ENCODE measurements at regions not wholly inside any gene's neighbourhood (a gene's known extent, or its start where the extent isn't known, plus 50 kb on each side); places are given as distances from the start of the nearest gene placed in this dataset.

- no peak for DNase-seq (ENCODE audit: low read depth)
Observed at GRCh38 chr4:100130964-100131363, 59.3 kb downstream of the DDIT4L start.

- no peak for DNase-seq (ENCODE audit: low read depth)
Observed at GRCh38 chr4:100130491-100130890, 59.8 kb downstream of the DDIT4L start.

GRCh38 chr4:100129774-100130173, 60.5 kb downstream of the DDIT4L start:
- no peak for DNase-seq (ENCODE audit: low read depth)

GRCh38 chr4:100128338-100128737, 61.9 kb downstream of the DDIT4L start:
- DNase-seq (ENCODE audit: low read depth) = no peak

GRCh38 chr4:100124715-100125114, 65.6 kb downstream of the DDIT4L start:
- DNase-seq (ENCODE audit: low read depth) = no peak

GRCh38 chr4:100118181-100118580, 72.1 kb downstream of the DDIT4L start:
- no peak for DNase-seq (ENCODE audit: low read depth)

- DNase-seq (ENCODE audit: low read depth) = no peak
Observed at GRCh38 chr4:100117750-100118149, 72.5 kb downstream of the DDIT4L start.

GRCh38 chr4:100114909-100115308, 75.4 kb downstream of the DDIT4L start:
- DNase-seq (ENCODE audit: low read depth) = no peak

- DNase-seq (ENCODE audit: low read depth) = no peak
Observed at GRCh38 chr4:100113732-100114131, 76.5 kb downstream of the DDIT4L start.

GRCh38 chr4:100113096-100113495, 77.2 kb downstream of the DDIT4L start:
- no peak for DNase-seq (ENCODE audit: low read depth)

GRCh38 chr4:100109921-100110320, 80.3 kb downstream of the DDIT4L start:
- DNase-seq (ENCODE audit: low read depth) = no peak

GRCh38 chr4:100108869-100109268, 81.4 kb downstream of the DDIT4L start:
- no peak for DNase-seq (ENCODE audit: low read depth)

GRCh38 chr4:100106982-100107381, 83.3 kb downstream of the DDIT4L start:
- no peak for DNase-seq (ENCODE audit: low read depth)

GRCh38 chr4:100103671-100104070, 86.6 kb downstream of the DDIT4L start:
- no peak for DNase-seq (ENCODE audit: low read depth)

- no peak for DNase-seq (ENCODE audit: low read depth)
Observed at GRCh38 chr4:100100985-100101384, 89.3 kb downstream of the DDIT4L start.

GRCh38 chr4:100099746-100100145, 90.5 kb downstream of the DDIT4L start:
- no peak for DNase-seq (ENCODE audit: low read depth)

GRCh38 chr4:100098681-100099080, 91.6 kb downstream of the DDIT4L start:
- no peak for DNase-seq (ENCODE audit: low read depth)

- DNase-seq (ENCODE audit: low read depth) = no peak
Observed at GRCh38 chr4:100098011-100098545, 92.2 kb downstream of the DDIT4L start.

GRCh38 chr4:100095729-100096595, 94.3 kb downstream of the DDIT4L start:
- DNase-seq (ENCODE audit: low read depth) = peak; percentile 73

GRCh38 chr4:100093091-100093866, 97.0 kb downstream of the DDIT4L start:
- peak; percentile 86 for DNase-seq (ENCODE audit: low read depth)

GRCh38 chr4:100087743-100088142, 102.5 kb downstream of the DDIT4L start:
- peak; percentile 5 for DNase-seq (ENCODE audit: low read depth)

GRCh38 chr4:100086766-100087431, 103.4 kb downstream of the DDIT4L start:
- DNase-seq (ENCODE audit: low read depth) = peak; percentile 34

Measured in fibroblast of gingiva (primary cell).